ENCODE measurements at regions not wholly inside any gene's neighbourhood (a gene's known extent, or its start where the extent isn't known, plus 50 kb on each side); places are given as distances from the start of the nearest gene placed in this dataset.

DNA sequence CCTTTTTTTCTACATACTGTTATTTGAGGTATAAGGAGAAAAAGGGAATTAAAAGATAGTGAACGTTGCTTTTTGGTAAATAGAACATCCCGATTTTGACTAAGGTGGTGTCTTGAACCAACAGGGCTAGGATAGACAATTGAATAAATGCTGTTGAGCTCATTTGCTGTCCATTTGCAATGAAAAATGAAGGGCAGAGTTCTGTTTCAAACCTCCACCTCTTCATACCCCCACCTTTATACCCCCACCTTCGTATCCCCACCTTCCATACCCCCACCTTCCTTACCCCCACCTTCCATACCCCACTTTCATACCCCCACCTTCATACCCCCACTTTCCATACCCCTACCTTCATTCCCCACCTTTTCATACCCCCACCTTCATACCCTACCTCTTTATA lies 93.4 kb upstream of the NAA20 start:
- Histone ChIP-seq H3K36me3 (ENCODE audit: insufficient read depth) (no peaks in the 10 kb centered on the region), H3K9ac (no peak overlapping the region), H2AFZ (ENCODE audit: low read depth) (no peak overlapping the region), H4K20me1 (ENCODE audit: insufficient read depth) (no peaks in the 10 kb centered on the region), H3K79me2 (ENCODE audit: insufficient read depth, low read depth) (no peaks in the 10 kb centered on the region), H3K4me1 (ENCODE audit: low read depth, poor library complexity, severe bottlenecking) (no peaks in the 10 kb centered on the region), H3K27ac (no peak overlapping the region), H3K27me3 (ENCODE audit: insufficient read depth, low read depth) (no peaks in the 10 kb centered on the region), H3K4me3 (IDR thresholded peaks at IDR 0.05; ENCODE audit: insufficient read depth, low read depth, low read length) (no peak overlapping the region), H3K4me2 (no peak overlapping the region)
- TF ChIP-seq CTCF (conservative IDR thresholded peaks at IDR 0.05; ENCODE audit: low read depth, low read length), result no peak

DNA sequence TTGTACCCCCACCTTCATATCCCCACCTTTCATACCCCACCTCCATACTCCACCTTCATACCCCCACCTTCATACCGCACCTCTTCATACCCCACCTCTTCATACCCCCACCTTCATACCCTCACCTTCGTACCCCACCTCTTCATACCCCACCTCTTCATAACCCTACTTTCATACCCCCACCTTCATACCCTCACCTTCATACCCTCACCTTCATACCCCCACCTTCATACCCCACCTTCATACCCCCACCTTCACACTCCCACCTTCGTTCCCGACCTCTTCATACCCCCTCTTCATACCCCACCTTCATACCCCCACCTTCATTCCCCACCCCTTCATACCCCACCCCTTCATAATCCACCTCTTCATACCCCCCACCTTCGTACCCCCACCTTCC lies 92.9 kb upstream of the NAA20 start:
- H4K20me1 ChIP-seq (ENCODE audit: insufficient read depth), result no peaks in the 10 kb centered on the region
- TF ChIP-seq CTCF (conservative IDR thresholded peaks at IDR 0.05; ENCODE audit: low read depth, low read length), result no peak
- H3K4me3 ChIP-seq (IDR thresholded peaks at IDR 0.05; ENCODE audit: insufficient read depth, low read depth, low read length), result no peak overlapping the region
- H3K27ac ChIP-seq, result no peak overlapping the region
- H3K27me3 ChIP-seq (ENCODE audit: insufficient read depth, low read depth), result no peaks in the 10 kb centered on the region
- no peak overlapping the region for H3K9ac ChIP-seq
- H3K36me3 ChIP-seq (ENCODE audit: insufficient read depth), result no peaks in the 10 kb centered on the region
- no peak overlapping the region for H2AFZ ChIP-seq (ENCODE audit: low read depth)
- no peaks in the 10 kb centered on the region for H3K4me1 ChIP-seq (ENCODE audit: low read depth, poor library complexity, severe bottlenecking)
- no peaks in the 10 kb centered on the region for H3K79me2 ChIP-seq (ENCODE audit: insufficient read depth, low read depth)
- H3K4me2 ChIP-seq, result no peak overlapping the region

DNA sequence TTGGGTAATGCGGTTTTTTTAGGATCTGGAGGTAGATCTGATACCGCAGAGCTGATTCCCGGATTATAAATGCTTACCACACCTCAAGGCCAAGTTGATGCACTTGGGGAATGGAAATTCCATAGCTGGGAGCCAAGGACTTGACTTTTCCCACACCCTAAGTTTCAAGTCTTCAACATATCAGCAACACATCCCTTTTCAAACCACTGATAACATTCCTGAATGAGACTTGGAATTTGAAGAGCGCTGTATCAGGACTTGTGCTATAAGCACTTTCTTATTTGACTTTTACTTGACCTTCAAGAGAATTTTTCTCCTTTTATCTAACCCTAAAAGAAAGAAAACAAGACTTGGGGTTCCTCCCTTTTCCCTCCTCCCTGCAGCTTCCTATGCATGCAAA lies 90.6 kb upstream of the NAA20 start:
- Histone ChIP-seq H3K36me3 (ENCODE audit: insufficient read depth) (no peaks in the 10 kb centered on the region), H4K20me1 (ENCODE audit: insufficient read depth) (no peaks in the 10 kb centered on the region), H3K9ac (no peak overlapping the region)

GRCh38 chr20:19928328-19929011 lies 88.7 kb upstream of the NAA20 start:
- no peak for TF ChIP-seq CTCF (conservative IDR thresholded peaks at IDR 0.05; ENCODE audit: low read depth, low read length)
- Histone ChIP-seq H4K20me1 (ENCODE audit: insufficient read depth) (no peaks in the 10 kb centered on the region), H3K4me2 (no peak overlapping the region), H3K4me3 (IDR thresholded peaks at IDR 0.05; ENCODE audit: insufficient read depth, low read depth, low read length) (no peak overlapping the region), H2AFZ (ENCODE audit: low read depth) (no peak overlapping the region), H3K36me3 (ENCODE audit: insufficient read depth) (no peaks in the 10 kb centered on the region), H3K4me1 (ENCODE audit: low read depth, poor library complexity, severe bottlenecking) (no peaks in the 10 kb centered on the region), H3K9ac (no peak overlapping the region), H3K27ac (no peak overlapping the region), H3K79me2 (ENCODE audit: insufficient read depth, low read depth) (no peaks in the 10 kb centered on the region), H3K27me3 (ENCODE audit: insufficient read depth, low read depth) (no peaks in the 10 kb centered on the region)

More for the DNA sequence above, 90.6 kb upstream of the NAA20 start:
- Histone ChIP-seq H2AFZ (ENCODE audit: low read depth) (no peak overlapping the region), H3K4me1 (ENCODE audit: low read depth, poor library complexity, severe bottlenecking) (no peaks in the 10 kb centered on the region), H3K79me2 (ENCODE audit: insufficient read depth, low read depth) (no peaks in the 10 kb centered on the region), H3K4me2 (no peak overlapping the region), H3K27ac (no peak overlapping the region), H3K4me3 (IDR thresholded peaks at IDR 0.05; ENCODE audit: insufficient read depth, low read depth, low read length) (no peak overlapping the region), H3K27me3 (ENCODE audit: insufficient read depth, low read depth) (no peaks in the 10 kb centered on the region)
- TF ChIP-seq CTCF (conservative IDR thresholded peaks at IDR 0.05; ENCODE audit: low read depth, low read length), result no peak

Measured in KMS-11 (cell line).